ENCODE measurements at regions not wholly inside any gene's neighbourhood (a gene's known extent, or its start where the extent isn't known, plus 50 kb on each side); places are given as distances from the start of the nearest gene placed in this dataset.

- no peak for TF ChIP-seq CTCF (IDR thresholded peaks at IDR 0.05 in 8 of 11, conservative IDR thresholded peaks at IDR 0.05 in 3 of 11)
- no peak for TF ChIP-seq POLR2A (IDR thresholded peaks at IDR 0.05)
- no peak for TF ChIP-seq POLR2AphosphoS5 (IDR thresholded peaks at IDR 0.05)
Measured at GRCh38 chr4:133476063-133476462, 327.0 kb downstream of the PCDH10 start.
